ENCODE measurements at regions not wholly inside any gene's neighbourhood (a gene's known extent, or its start where the extent isn't known, plus 50 kb on each side); places are given as distances from the start of the nearest gene placed in this dataset.
A peak's percentile ranks its signal among the peaks of the same experiment; 100 is the strongest.
"Not testable (repeated sequence)": the region's sequence is repeated elsewhere in the genome, so short reads cannot be mapped to it uniquely, and the experiment has no call there.

- in situ Hi-C loops (cut with MboI; ENCODE audit: low pct_unique_long_range_greater_than_20kb in 2 of 9, low sequenced_read_pairs in 9 of 9, unreplicated experiment in 9 of 9) = no loop called here
- no peak for ATAC-seq (replicated peaks in 6 of 8)
- 0 to 100% (median 78%) methylated on average over 1 to 5 of the region's 6 CpGs; no CpG with 5 or more reads in 1 of the 10 experiments for WGBS, 10 experiments
- H3K4me1 ChIP-seq (replicated peaks in 1 of 2) = peaks cover 0 to 2% of the 10 kb centered on the region in 2 donors
- no peak overlapping the region for H3K4me3 ChIP-seq
- no peak overlapping the region for H3K27ac ChIP-seq
Observed at GRCh38 chr9:75488719-75489110, 400.4 kb downstream of the OSTF1 start.

GRCh38 chr9:75490326-75490725 is 400.1 kb upstream of the PCSK5 start:
- WGBS, 10 experiments = 0 to 89% (median 23%) methylated on average over 1 to 2 of the region's 2 CpGs; no CpG with 5 or more reads in 2 of the 10 experiments
- H3K4me1 ChIP-seq (replicated peaks in 1 of 2) = peaks cover 0 to 2% of the 10 kb centered on the region in 2 donors
- no peak overlapping the region for H3K4me3 ChIP-seq
- no peak overlapping the region for H3K27ac ChIP-seq
- in situ Hi-C loops (cut with MboI; ENCODE audit: low pct_unique_long_range_greater_than_20kb in 2 of 9, low sequenced_read_pairs in 9 of 9, unreplicated experiment in 9 of 9) = no loop called here
- ATAC-seq (replicated peaks in 6 of 8) = no peak

GRCh38 chr9:75491533-75491932 is 398.9 kb upstream of the PCSK5 start:
- Histone ChIP-seq H3K27ac (no peak overlapping the region), H3K4me3 (no peak overlapping the region), H3K4me1 (replicated peaks in 1 of 2) (peaks cover 0 to 2% of the 10 kb centered on the region in 2 donors)
- in situ Hi-C loops (cut with MboI; ENCODE audit: low pct_unique_long_range_greater_than_20kb in 2 of 9, low sequenced_read_pairs in 9 of 9, unreplicated experiment in 9 of 9) = no loop called here
- 0 to 29% (median 20%) methylated on average over 1 of the region's 1 CpG; no CpG with 5 or more reads in 5 of the 10 experiments for WGBS, 10 experiments
- ATAC-seq (replicated peaks in 6 of 8) = no peak

GRCh38 chr9:75499812-75500211 is 390.7 kb upstream of the PCSK5 start:
- in situ Hi-C loops (cut with MboI; ENCODE audit: low pct_unique_long_range_greater_than_20kb in 2 of 9, low sequenced_read_pairs in 9 of 9, unreplicated experiment in 9 of 9) = no loop called here
- no peak overlapping the region for H3K4me3 ChIP-seq
- 24 to 100% (median 85%) methylated on average over 1 to 4 of the region's 4 CpGs for WGBS, 10 experiments
- no peak for ATAC-seq (replicated peaks in 6 of 8)
- no peaks in the 10 kb centered on the region for H3K4me1 ChIP-seq (replicated peaks in 1 of 2)
- H3K27ac ChIP-seq = no peak overlapping the region

GRCh38 chr9:75500479-75500878 is 390.0 kb upstream of the PCSK5 start:
- H3K27ac ChIP-seq = no peak overlapping the region
- H3K4me1 ChIP-seq (replicated peaks in 1 of 2) = no peaks in the 10 kb centered on the region

GRCh38 chr9:75500940-75501339 is 389.5 kb upstream of the PCSK5 start:
- H3K4me3 ChIP-seq; H3K4me1 ChIP-seq (replicated peaks in 1 of 2); H3K27ac ChIP-seq; in situ Hi-C loops (cut with MboI; ENCODE audit: low pct_unique_long_range_greater_than_20kb in 2 of 9, low sequenced_read_pairs in 9 of 9, unreplicated experiment in 9 of 9); ATAC-seq (replicated peaks in 6 of 8): not testable (repeated sequence)
- 11 to 87% (median 60%) methylated on average over 1 to 3 of the region's 3 CpGs for WGBS, 10 experiments

More at GRCh38 chr9:75500479-75500878, 390.0 kb upstream of the PCSK5 start:
- H3K4me3 ChIP-seq = no peak overlapping the region
- ATAC-seq (replicated peaks in 6 of 8) = no peak
- WGBS, 10 experiments = 0 to 70% (median 24%) methylated on average over 1 to 2 of the region's 2 CpGs
- in situ Hi-C loops (cut with MboI; ENCODE audit: low pct_unique_long_range_greater_than_20kb in 2 of 9, low sequenced_read_pairs in 9 of 9, unreplicated experiment in 9 of 9) = no loop called here

GRCh38 chr9:75504721-75505120 is 385.8 kb upstream of the PCSK5 start:
- in situ Hi-C loops (cut with MboI; ENCODE audit: low pct_unique_long_range_greater_than_20kb in 2 of 9, low sequenced_read_pairs in 9 of 9, unreplicated experiment in 9 of 9) = no loop called here
- Histone ChIP-seq H3K4me1 (replicated peaks in 1 of 2) (no peaks in the 10 kb centered on the region), H3K27ac (no peak overlapping the region), H3K4me3 (no peak overlapping the region)
- ATAC-seq (replicated peaks in 6 of 8) = no peak

- in situ Hi-C loops (cut with MboI; ENCODE audit: low pct_unique_long_range_greater_than_20kb in 2 of 9, low sequenced_read_pairs in 9 of 9, unreplicated experiment in 9 of 9) = no loop called here
- ATAC-seq (replicated peaks in 6 of 8) = no peak
- H3K4me1 ChIP-seq (replicated peaks in 1 of 2) = no peaks in the 10 kb centered on the region
- no peak overlapping the region for H3K4me3 ChIP-seq
- H3K27ac ChIP-seq = no peak overlapping the region
Observed at GRCh38 chr9:75505654-75506053, 384.8 kb upstream of the PCSK5 start.

- peaks cover 5 to 17% of the 10 kb centered on the region in 2 donors for H3K4me1 ChIP-seq (replicated peaks in 1 of 2)
- H3K27ac ChIP-seq = no peak overlapping the region
- H3K4me3 ChIP-seq = no peak overlapping the region
- in situ Hi-C loops (cut with MboI; ENCODE audit: low pct_unique_long_range_greater_than_20kb in 2 of 9, low sequenced_read_pairs in 9 of 9, unreplicated experiment in 9 of 9) = no loop called here
- ATAC-seq (replicated peaks in 6 of 8) = no peak
Observed at GRCh38 chr9:75529463-75529862, 361.0 kb upstream of the PCSK5 start.

- H3K27ac ChIP-seq = no peak overlapping the region
- no peak overlapping the region for H3K4me3 ChIP-seq
- ATAC-seq (replicated peaks in 6 of 8) = no peak
- in situ Hi-C loops (cut with MboI; ENCODE audit: low pct_unique_long_range_greater_than_20kb in 2 of 9, low sequenced_read_pairs in 9 of 9, unreplicated experiment in 9 of 9) = no loop called here
- H3K4me1 ChIP-seq (replicated peaks in 1 of 2) = peaks cover 5 to 17% of the 10 kb centered on the region in 2 donors
- WGBS, 10 experiments = 35 to 100% (median 98%) methylated on average over 1 to 2 of the region's 2 CpGs
Observed at GRCh38 chr9:75531588-75531987, 358.9 kb upstream of the PCSK5 start.

GRCh38 chr9:75532233-75533050 is 358.0 kb upstream of the PCSK5 start:
- Histone ChIP-seq H3K4me3 (no peak overlapping the region), H3K27ac (no peak overlapping the region), H3K4me1 (replicated peaks in 1 of 2) (peaks cover 5 to 17% of the 10 kb centered on the region in 2 donors)
- peak in 5 of 8 experiments; percentile 15 to 97 (median 76) for ATAC-seq (replicated peaks in 6 of 8)
- in situ Hi-C loops (cut with MboI; ENCODE audit: low pct_unique_long_range_greater_than_20kb in 2 of 9, low sequenced_read_pairs in 9 of 9, unreplicated experiment in 9 of 9) = no loop called here
- 0 to 61% (median 37%) methylated on average over 1 to 3 of the region's 3 CpGs; no CpG with 5 or more reads in 1 of the 10 experiments for WGBS, 10 experiments

- ATAC-seq (replicated peaks in 6 of 8) = no peak
Observed at GRCh38 chr9:75539523-75539922, 350.9 kb upstream of the PCSK5 start.

GRCh38 chr9:75540185-75540584 is 350.3 kb upstream of the PCSK5 start:
- 0 to 100% (median 100%) methylated on average over 1 of the region's 1 CpG; no CpG with 5 or more reads in 3 of the 10 experiments for WGBS, 10 experiments
- no peak for ATAC-seq (replicated peaks in 6 of 8)
- H3K4me3 ChIP-seq = no peak overlapping the region
- in situ Hi-C loops (cut with MboI; ENCODE audit: low pct_unique_long_range_greater_than_20kb in 2 of 9, low sequenced_read_pairs in 9 of 9, unreplicated experiment in 9 of 9) = no loop called here
- no peaks in the 10 kb centered on the region for H3K4me1 ChIP-seq (replicated peaks in 1 of 2)
- no peak overlapping the region for H3K27ac ChIP-seq

More at GRCh38 chr9:75539523-75539922, 350.9 kb upstream of the PCSK5 start:
- in situ Hi-C loops (cut with MboI; ENCODE audit: low pct_unique_long_range_greater_than_20kb in 2 of 9, low sequenced_read_pairs in 9 of 9, unreplicated experiment in 9 of 9) = no loop called here
- H3K4me1 ChIP-seq (replicated peaks in 1 of 2) = no peaks in the 10 kb centered on the region
- WGBS, 10 experiments = 0 to 100% (median 93%) methylated on average over 1 of the region's 1 CpG; no CpG with 5 or more reads in 2 of the 10 experiments
- no peak overlapping the region for H3K27ac ChIP-seq
- no peak overlapping the region for H3K4me3 ChIP-seq

- Histone ChIP-seq H3K4me1 (replicated peaks in 1 of 2) (no peaks in the 10 kb centered on the region), H3K27ac (no peak overlapping the region), H3K4me3 (no peak overlapping the region)
- WGBS, 10 experiments = 43 to 100% (median 87%) methylated on average over 1 of the region's 1 CpG; no CpG with 5 or more reads in 2 of the 10 experiments
- in situ Hi-C loops (cut with MboI; ENCODE audit: low pct_unique_long_range_greater_than_20kb in 2 of 9, low sequenced_read_pairs in 9 of 9, unreplicated experiment in 9 of 9) = no loop called here
- no peak for ATAC-seq (replicated peaks in 6 of 8)
Observed at GRCh38 chr9:75541734-75542133, 348.7 kb upstream of the PCSK5 start.
